ENCODE measurements at regions not wholly inside any gene's neighbourhood (a gene's known extent, or its start where the extent isn't known, plus 50 kb on each side); places are given as distances from the start of the nearest gene placed in this dataset.

DNA sequence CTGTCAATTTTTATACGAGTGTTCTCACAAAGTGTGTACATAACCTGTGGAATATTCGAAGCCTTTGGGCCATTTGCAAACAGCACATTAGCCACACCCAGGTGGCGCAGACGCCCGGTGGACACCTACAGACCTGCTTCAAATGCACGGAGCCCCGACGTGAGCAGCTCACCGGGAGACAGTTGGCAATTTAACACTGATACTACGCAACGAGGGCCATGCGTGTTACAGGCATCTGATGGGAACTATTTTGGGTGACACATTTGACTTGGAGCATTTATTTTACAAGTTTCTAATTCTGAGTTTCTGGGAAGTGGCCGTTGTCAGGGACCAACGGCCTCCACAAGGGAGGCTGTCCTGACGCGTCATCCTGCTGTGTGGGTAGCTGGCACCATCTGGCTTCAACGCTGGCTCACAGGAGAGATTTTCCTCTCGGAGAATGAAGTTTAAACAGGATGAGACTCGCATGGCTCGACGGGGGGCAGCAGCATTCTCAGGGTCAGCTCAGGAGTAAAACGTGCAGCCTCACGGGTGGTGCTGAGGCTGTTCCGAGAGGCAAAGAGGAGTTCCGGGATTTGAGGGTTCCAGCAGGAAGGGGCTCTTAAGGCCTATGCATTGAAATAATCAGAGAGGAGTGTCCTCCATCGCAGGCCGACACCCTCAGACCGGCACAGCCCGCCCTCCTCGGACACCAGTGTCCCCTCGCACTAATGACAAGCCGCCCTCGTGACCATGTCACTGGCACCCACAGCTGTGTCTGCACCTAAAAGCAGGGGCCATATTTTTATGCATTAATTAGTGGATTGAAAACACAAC, 207.4 kb downstream of the DLL1 start:
- no peaks in the 10 kb centered on the region for H3K9me3 ChIP-seq (ENCODE audit: control insufficient read depth in 2 of 2, insufficient read depth in 1 of 2, low read depth in 1 of 2, low read length in 1 of 2)
- H3K27me3 ChIP-seq (ENCODE audit: control insufficient read depth in 3 of 3, insufficient read depth in 3 of 3, low read length in 3 of 3), result peaks cover 0 to 3% (median 0%) of the 10 kb centered on the region in 3 donors
- H3K36me3 ChIP-seq (ENCODE audit: control insufficient read depth in 3 of 3, insufficient read depth in 2 of 3, low read depth in 1 of 3, low read length in 3 of 3), result no peaks in the 10 kb centered on the region
- H3K4me3 ChIP-seq (ENCODE audit: low read depth in 1 of 3, low read length in 3 of 3), result no peak overlapping the region
- FAIRE-seq (no peak), DNase-seq (no peak)
- H3K4me1 ChIP-seq (ENCODE audit: control insufficient read depth in 3 of 3, insufficient read depth in 2 of 3, low read depth in 1 of 3, low read length in 2 of 3), result no peaks in the 10 kb centered on the region
- H3K27ac ChIP-seq (ENCODE audit: low read depth in 1 of 3, low read length in 2 of 3), result no peak overlapping the region
- WGBS, 3 donors, result 84 to 88% (median 88%) methylated on average over 33 of the region's 33 CpGs

DNA sequence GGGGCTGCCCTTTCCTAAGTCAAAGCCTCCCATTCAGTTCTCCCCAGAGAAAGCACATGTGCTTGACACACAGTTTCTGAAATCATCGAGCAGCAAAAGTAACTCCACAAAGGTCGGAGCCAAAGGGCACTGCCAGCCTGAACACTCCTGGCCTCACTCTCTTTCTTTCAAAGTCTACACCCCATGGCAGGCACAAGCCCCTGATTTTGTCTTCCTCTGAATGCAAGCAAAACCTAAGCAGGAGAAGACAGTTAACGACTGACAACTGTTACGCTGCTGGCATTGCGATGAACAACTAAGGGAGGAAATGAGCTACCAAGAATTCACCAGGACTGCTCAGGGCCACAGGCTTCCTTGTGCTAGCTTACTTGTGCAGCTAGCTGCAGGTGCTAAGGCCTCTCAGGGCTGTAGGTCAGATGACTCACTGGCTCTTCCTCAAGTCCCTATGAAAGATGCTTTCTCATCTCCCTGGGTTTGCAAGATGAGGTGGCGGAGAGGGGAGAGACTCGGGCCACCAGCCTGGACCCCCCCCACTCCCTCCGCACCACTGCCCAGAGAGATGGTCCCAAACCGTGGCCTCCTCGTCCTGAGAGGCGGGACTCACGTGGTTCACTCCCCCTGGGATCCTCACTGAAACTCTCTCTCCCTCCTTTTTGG, 208.2 kb downstream of the DLL1 start:
- H3K27ac ChIP-seq (ENCODE audit: low read depth in 1 of 3, low read length in 2 of 3), result no peak overlapping the region
- no peak for DNase-seq
- no peaks in the 10 kb centered on the region for H3K36me3 ChIP-seq (ENCODE audit: control insufficient read depth in 3 of 3, insufficient read depth in 2 of 3, low read depth in 1 of 3, low read length in 3 of 3)
- FAIRE-seq, result no peak
- H3K4me3 ChIP-seq (ENCODE audit: low read depth in 1 of 3, low read length in 3 of 3), result no peak overlapping the region
- WGBS, 3 donors, result 75 to 81% (median 81%) methylated on average over 12 of the region's 12 CpGs
- H3K27me3 ChIP-seq (ENCODE audit: control insufficient read depth in 3 of 3, insufficient read depth in 3 of 3, low read length in 3 of 3), result peaks cover 0 to 3% (median 0%) of the 10 kb centered on the region in 3 donors
- H3K4me1 ChIP-seq (ENCODE audit: control insufficient read depth in 3 of 3, insufficient read depth in 2 of 3, low read depth in 1 of 3, low read length in 2 of 3), result no peaks in the 10 kb centered on the region
- no peaks in the 10 kb centered on the region for H3K9me3 ChIP-seq (ENCODE audit: control insufficient read depth in 2 of 2, insufficient read depth in 1 of 2, low read depth in 1 of 2, low read length in 1 of 2)

DNA sequence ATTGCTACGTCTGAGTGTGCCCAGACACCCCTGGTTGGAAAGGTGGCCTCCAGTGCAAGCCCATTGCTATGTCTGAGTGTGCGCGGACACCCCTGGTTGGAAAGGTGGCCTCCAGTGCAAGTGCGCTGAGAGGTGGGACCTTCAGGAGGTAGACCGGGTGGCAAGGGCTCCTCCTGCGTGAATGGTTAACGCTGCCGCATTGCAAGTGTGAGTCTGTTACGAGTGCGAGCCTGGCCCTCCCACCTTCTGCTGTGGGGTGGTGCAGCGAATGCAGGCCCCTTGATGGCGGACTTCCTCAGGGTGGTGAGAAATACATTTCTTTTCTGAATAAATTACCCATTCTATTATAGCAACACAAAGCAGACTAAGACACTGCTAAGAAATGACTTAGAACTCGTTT, 208.8 kb downstream of the DLL1 start:
- no peaks in the 10 kb centered on the region for H3K4me1 ChIP-seq (ENCODE audit: control insufficient read depth in 3 of 3, insufficient read depth in 2 of 3, low read depth in 1 of 3, low read length in 2 of 3)
- FAIRE-seq, result no peak
- no peaks in the 10 kb centered on the region for H3K9me3 ChIP-seq (ENCODE audit: control insufficient read depth in 2 of 2, insufficient read depth in 1 of 2, low read depth in 1 of 2, low read length in 1 of 2)
- no peak for DNase-seq
- no peak overlapping the region for H3K27ac ChIP-seq (ENCODE audit: low read depth in 1 of 3, low read length in 2 of 3)
- H3K4me3 ChIP-seq (ENCODE audit: low read depth in 1 of 3, low read length in 3 of 3), result no peak overlapping the region
- H3K36me3 ChIP-seq (ENCODE audit: control insufficient read depth in 3 of 3, insufficient read depth in 2 of 3, low read depth in 1 of 3, low read length in 3 of 3), result no peaks in the 10 kb centered on the region
- H3K27me3 ChIP-seq (ENCODE audit: control insufficient read depth in 3 of 3, insufficient read depth in 3 of 3, low read length in 3 of 3), result peaks cover 0 to 3% (median 0%) of the 10 kb centered on the region in 3 donors
- WGBS, 3 donors, result 92 to 94% (median 93%) methylated on average over 13 of the region's 13 CpGs

DNA sequence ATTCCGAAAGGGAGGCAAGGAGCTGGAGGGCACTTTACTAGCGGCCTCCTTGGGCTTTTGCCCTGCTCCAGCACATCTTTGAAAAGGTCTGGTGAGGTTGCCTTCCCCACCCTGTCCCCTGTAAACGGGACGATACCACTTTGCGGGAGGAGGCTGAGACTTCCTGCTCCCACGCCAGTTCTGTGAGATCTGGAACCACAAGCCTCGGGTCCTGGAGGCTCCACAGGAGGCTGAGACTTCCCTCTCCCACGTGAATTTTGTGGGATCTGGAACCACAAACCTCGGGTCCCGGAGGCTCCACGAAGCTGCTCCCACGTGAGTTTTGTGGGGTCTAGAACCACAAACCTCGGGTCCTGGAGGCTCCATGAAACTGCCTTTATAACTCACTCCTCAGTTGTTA, 209.3 kb downstream of the DLL1 start:
- no peaks in the 10 kb centered on the region for H3K36me3 ChIP-seq (ENCODE audit: control insufficient read depth in 3 of 3, insufficient read depth in 2 of 3, low read depth in 1 of 3, low read length in 3 of 3)
- DNase-seq (no peak), FAIRE-seq (no peak)
- H3K9me3 ChIP-seq (ENCODE audit: control insufficient read depth in 2 of 2, insufficient read depth in 1 of 2, low read depth in 1 of 2, low read length in 1 of 2), result no peaks in the 10 kb centered on the region
- H3K4me1 ChIP-seq (ENCODE audit: control insufficient read depth in 3 of 3, insufficient read depth in 2 of 3, low read depth in 1 of 3, low read length in 2 of 3), result no peaks in the 10 kb centered on the region
- H3K27me3 ChIP-seq (ENCODE audit: control insufficient read depth in 3 of 3, insufficient read depth in 3 of 3, low read length in 3 of 3), result peaks cover 0 to 3% (median 0%) of the 10 kb centered on the region in 3 donors
- 54 to 71% (median 58%) methylated on average over 13 of the region's 13 CpGs for WGBS, 3 donors
- no peak overlapping the region for H3K27ac ChIP-seq (ENCODE audit: low read depth in 1 of 3, low read length in 2 of 3)
- H3K4me3 ChIP-seq (ENCODE audit: low read depth in 1 of 3, low read length in 3 of 3), result no peak overlapping the region

DNA sequence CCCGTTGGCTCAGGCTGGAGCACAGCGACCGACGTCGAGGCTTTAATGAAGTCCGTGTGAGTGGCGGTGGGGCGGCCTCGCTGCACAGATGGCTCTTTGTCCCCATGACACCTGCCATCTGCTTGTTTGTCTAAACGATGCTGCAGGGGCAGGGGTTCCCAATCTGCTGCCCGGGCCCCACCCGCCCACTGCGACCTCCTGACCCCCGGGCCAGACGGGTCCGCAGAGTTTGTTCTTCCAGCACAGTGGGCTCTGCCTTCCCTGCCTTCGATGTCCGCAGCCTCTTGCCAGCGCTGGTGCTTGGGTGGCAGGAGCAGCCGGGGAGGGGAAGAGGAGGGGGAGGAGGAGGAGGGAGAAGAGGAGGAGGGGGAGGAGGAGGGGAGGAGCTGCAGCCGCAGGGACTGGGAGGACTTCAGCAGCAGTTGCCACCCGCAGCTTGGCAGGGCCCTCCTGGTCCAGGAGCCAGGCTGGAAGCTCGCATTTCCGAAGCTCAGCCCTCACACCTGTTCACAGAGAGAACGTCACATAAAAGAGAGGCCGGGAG, 210.0 kb downstream of the DLL1 start:
- no peaks in the 10 kb centered on the region for H3K4me1 ChIP-seq (ENCODE audit: control insufficient read depth in 3 of 3, insufficient read depth in 2 of 3, low read depth in 1 of 3, low read length in 2 of 3)
- DNase-seq (no peak), FAIRE-seq (no peak)
- 35 to 62% (median 48%) methylated on average over 25 to 26 of the region's 26 CpGs for WGBS, 3 donors
- H3K27me3 ChIP-seq (ENCODE audit: control insufficient read depth in 3 of 3, insufficient read depth in 3 of 3, low read length in 3 of 3), result peaks cover 0 to 3% (median 0%) of the 10 kb centered on the region in 3 donors
- no peak overlapping the region for H3K4me3 ChIP-seq (ENCODE audit: low read depth in 1 of 3, low read length in 3 of 3)
- H3K9me3 ChIP-seq (ENCODE audit: control insufficient read depth in 2 of 2, insufficient read depth in 1 of 2, low read depth in 1 of 2, low read length in 1 of 2), result no peaks in the 10 kb centered on the region
- H3K36me3 ChIP-seq (ENCODE audit: control insufficient read depth in 3 of 3, insufficient read depth in 2 of 3, low read depth in 1 of 3, low read length in 3 of 3), result no peaks in the 10 kb centered on the region
- H3K27ac ChIP-seq (ENCODE audit: low read depth in 1 of 3, low read length in 2 of 3), result no peak overlapping the region

DNA sequence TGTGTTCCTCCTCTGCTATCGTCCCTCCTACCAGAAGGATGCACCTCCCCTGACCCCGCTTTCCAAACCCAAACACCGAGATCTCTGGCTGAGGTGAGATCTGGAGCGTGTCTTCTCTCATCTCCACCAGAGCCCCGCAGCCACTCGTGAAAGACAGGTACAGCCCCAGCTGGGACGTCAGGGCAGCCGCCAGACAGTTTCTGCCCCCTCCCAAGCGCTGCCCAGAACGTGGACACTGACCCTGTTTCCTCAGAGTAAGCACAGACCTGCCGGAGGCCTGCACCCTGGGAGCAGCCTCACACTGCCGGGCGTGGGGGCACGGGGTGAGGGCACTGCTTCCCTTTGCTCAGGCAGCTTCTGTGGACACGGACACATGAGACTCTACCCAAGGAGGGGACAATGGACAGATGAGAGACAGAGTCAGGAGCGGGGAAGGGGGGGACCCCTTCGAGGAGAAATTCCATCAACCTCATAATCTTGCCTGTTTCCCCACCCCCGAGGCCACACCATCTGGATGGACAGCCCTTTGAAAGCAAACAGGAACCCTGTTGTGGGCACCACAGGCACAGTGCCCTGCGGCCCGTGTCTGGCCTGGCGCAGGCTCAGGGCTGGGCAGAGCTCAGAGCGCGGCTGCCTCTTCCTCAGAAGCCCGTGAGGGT, 210.6 kb downstream of the DLL1 start:
- peaks cover 0 to 3% (median 0%) of the 10 kb centered on the region in 3 donors for H3K27me3 ChIP-seq (ENCODE audit: control insufficient read depth in 3 of 3, insufficient read depth in 3 of 3, low read length in 3 of 3)
- FAIRE-seq (no peak), DNase-seq (no peak)
- no peaks in the 10 kb centered on the region for H3K9me3 ChIP-seq (ENCODE audit: control insufficient read depth in 2 of 2, insufficient read depth in 1 of 2, low read depth in 1 of 2, low read length in 1 of 2)
- no peaks in the 10 kb centered on the region for H3K4me1 ChIP-seq (ENCODE audit: control insufficient read depth in 3 of 3, insufficient read depth in 2 of 3, low read depth in 1 of 3, low read length in 2 of 3)
- 68 to 79% (median 77%) methylated on average over 24 of the region's 24 CpGs for WGBS, 3 donors
- no peak overlapping the region for H3K4me3 ChIP-seq (ENCODE audit: low read depth in 1 of 3, low read length in 3 of 3)
- no peaks in the 10 kb centered on the region for H3K36me3 ChIP-seq (ENCODE audit: control insufficient read depth in 3 of 3, insufficient read depth in 2 of 3, low read depth in 1 of 3, low read length in 3 of 3)
- H3K27ac ChIP-seq (ENCODE audit: low read depth in 1 of 3, low read length in 2 of 3), result no peak overlapping the region

DNA sequence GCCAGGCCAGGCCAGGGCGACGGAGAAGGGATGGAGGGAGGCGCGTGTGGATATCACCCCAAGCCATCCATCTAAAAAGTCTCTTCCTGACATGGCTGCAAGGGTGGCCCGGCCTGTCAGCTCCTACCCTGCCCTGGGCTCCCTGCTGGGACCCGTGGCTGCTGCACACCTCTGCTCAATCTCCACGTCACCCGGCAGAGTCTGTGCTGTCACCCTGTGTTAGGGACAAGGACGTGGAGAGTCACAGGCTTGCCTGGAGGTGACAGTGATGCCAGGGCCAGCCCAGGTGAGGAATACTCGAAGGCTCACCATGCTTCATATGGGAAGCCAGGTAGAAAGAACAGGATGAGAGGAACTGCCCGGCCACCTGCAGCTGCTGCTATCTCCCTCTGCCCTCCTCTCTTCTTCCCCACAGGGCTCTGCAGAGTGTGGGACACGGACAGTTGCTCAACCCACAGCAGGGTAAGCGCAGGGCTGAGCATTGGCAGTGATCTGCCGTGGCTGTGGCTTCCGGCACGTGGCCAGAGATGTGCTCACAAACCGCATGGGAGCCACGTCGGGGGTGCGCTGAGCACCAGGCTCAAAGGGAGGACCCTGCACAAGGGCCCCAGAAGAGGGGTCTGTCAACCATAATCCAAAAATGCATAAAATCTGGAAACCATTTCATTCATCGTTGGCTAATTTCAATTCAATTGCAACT, 214.3 kb downstream of the DLL1 start:
- DNase-seq, result no peak
- Histone ChIP-seq H3K4me3 (ENCODE audit: low read depth in 1 of 3, low read length in 3 of 3) (no peak overlapping the region), H3K9me3 (ENCODE audit: control insufficient read depth in 2 of 2, insufficient read depth in 1 of 2, low read depth in 1 of 2, low read length in 1 of 2) (no peaks in the 10 kb centered on the region), H3K4me1 (ENCODE audit: control insufficient read depth in 3 of 3, insufficient read depth in 2 of 3, low read depth in 1 of 3, low read length in 2 of 3) (no peaks in the 10 kb centered on the region), H3K36me3 (ENCODE audit: control insufficient read depth in 3 of 3, insufficient read depth in 2 of 3, low read depth in 1 of 3, low read length in 3 of 3) (no peaks in the 10 kb centered on the region), H3K27me3 (ENCODE audit: control insufficient read depth in 3 of 3, insufficient read depth in 3 of 3, low read length in 3 of 3) (no peaks in the 10 kb centered on the region), H3K27ac (ENCODE audit: low read depth in 1 of 3, low read length in 2 of 3) (no peak overlapping the region)
- 86 to 91% (median 87%) methylated on average over 21 of the region's 21 CpGs for WGBS, 3 donors
- FAIRE-seq, result no peak

DNA sequence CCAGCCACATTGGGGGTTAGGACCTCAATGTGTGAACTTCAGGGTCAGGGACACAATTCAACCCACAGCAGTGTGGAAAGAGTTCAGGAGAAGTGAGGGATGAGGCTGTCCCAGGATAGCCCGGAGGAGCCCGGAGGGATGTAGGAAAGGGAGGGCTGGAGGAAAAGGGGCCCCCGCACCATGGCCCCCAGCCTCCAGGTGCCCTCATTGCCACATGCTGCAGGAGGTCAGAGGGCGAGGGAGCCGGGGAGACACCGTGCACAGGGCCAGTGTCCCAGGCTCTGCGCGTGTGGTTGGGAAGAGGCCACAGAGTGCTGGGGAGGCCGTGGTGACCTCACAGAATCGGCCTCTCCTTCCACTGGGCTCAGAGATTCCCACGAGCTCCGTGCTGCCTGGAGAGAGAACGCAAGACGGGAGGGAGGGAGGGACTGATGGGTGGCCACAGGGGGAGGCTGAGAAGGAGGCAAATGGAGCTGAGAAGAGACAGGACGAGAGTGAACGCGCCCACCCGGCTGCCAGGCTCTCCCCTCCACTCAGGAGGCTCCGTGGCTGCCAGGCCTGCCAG, 215.1 kb downstream of the DLL1 start:
- Histone ChIP-seq H3K9me3 (ENCODE audit: control insufficient read depth in 2 of 2, insufficient read depth in 1 of 2, low read depth in 1 of 2, low read length in 1 of 2) (no peaks in the 10 kb centered on the region), H3K36me3 (ENCODE audit: control insufficient read depth in 3 of 3, insufficient read depth in 2 of 3, low read depth in 1 of 3, low read length in 3 of 3) (no peaks in the 10 kb centered on the region), H3K27ac (ENCODE audit: low read depth in 1 of 3, low read length in 2 of 3) (peak overlapping the region in 1 of 3 donors; percentile 9), H3K27me3 (ENCODE audit: control insufficient read depth in 3 of 3, insufficient read depth in 3 of 3, low read length in 3 of 3) (no peaks in the 10 kb centered on the region), H3K4me1 (ENCODE audit: control insufficient read depth in 3 of 3, insufficient read depth in 2 of 3, low read depth in 1 of 3, low read length in 2 of 3) (no peaks in the 10 kb centered on the region), H3K4me3 (ENCODE audit: low read depth in 1 of 3, low read length in 3 of 3) (no peak overlapping the region)
- FAIRE-seq (no peak), DNase-seq (no peak)
- 60 to 69% (median 61%) methylated on average over 19 of the region's 19 CpGs for WGBS, 3 donors

All from small intestine (tissue), 7 donors.